K562 (cell line): ENCODE measurements at regions not wholly inside any gene's neighbourhood (a gene's known extent, or its start where the extent isn't known, plus 50 kb on each side); places are given as distances from the start of the nearest gene placed in this dataset.

Experiments
- ATAC-seq: fragments of 200-7000 bp; cut with Tn5 transposase; 3 replicates; pipeline ENCODE4 v1.9.1; 2020; ENCODE audit warnings: moderate library complexity
- BruUV-seq: library from RNA; stranded (reverse); fragments of 400-500 nt; replicated peaks from 2 replicates; lab custom pipeline; 2021; lab: Mats Ljungman, UMichigan
- CTCF ChIA-PET: fragments of 300-600 bp; formaldehyde crosslinking; extraction: SDS; loops from one replicate; lab custom pipeline; 2021; ENCODE audit warnings: low intra/inter-chr PET ratio; lab: Yijun Ruan, JAX
- POLR2A ChIA-PET: fragments of 300-600, 350-650 bp; sonication (Branson Sonifier 250); formaldehyde crosslinking; extraction: SDS; loops from one replicate; lab custom pipeline; 2021; ENCODE audit warnings: antibody characterized with exemption, inconsistent platforms; lab: Yijun Ruan, JAX
- DNase-seq, 4 experiments: peaks; one replicate each; pipeline versions ENCODE4 v3.0.0 to v3.0.0-alpha.2; 2011 to 2018; ENCODE audit warnings: low spot score in 3 of 4, mixed read lengths in 3 of 4; ENCODE audit errors: extremely low read depth in 1 of 4
- FAIRE-seq: peaks from 2 replicates; lab custom pipeline; 2011; peaks lifted over from hg19 to GRCh38; lab: Jason Lieb, UNC
- H2AFZ ChIP-seq: 2 replicates; pipeline ENCODE4 v1.6.0; 2011; ENCODE audit warnings: low read depth, low read length, control low read depth, inconsistent platforms
- H3K27ac ChIP-seq: fragments of 200-600 bp; 3 replicates; pipeline ENCODE4 v1.8.0; 2011; ENCODE audit warnings: low read depth, mild to moderate bottlenecking, control low read depth, inconsistent platforms, low read length, moderate library complexity, mixed read lengths; ENCODE audit errors: extremely low read depth
- H3K27me3 ChIP-seq, 2 experiments: fragments of 300-600 bp in 1 of 2; 2 replicates in 1 of 2; 3 replicates in 1 of 2; pipeline versions ENCODE4 v1.6.0 to v1.8.0; 2011; ENCODE audit warnings: inconsistent platforms in 2 of 2, low read length in 2 of 2, mild to moderate bottlenecking in 1 of 2, mixed read lengths in 1 of 2, moderate library complexity in 1 of 2; ENCODE audit not compliant: control insufficient read depth in 2 of 2, insufficient read depth in 2 of 2
- H3K36me3 ChIP-seq: fragments of 300-600 bp; 3 replicates; pipeline ENCODE4 v1.8.0; 2011; ENCODE audit warnings: mild to moderate bottlenecking, low read length, inconsistent platforms; ENCODE audit not compliant: control insufficient read depth, insufficient read depth
- H3K4me1 ChIP-seq, 2 experiments: fragments of 200-600 bp in 1 of 2; replicated peaks in 1 of 2; 2 replicates in 1 of 2; 3 replicates in 1 of 2; pipeline versions ENCODE4 v1.5.1 to v1.8.0; 2011; ENCODE audit warnings: inconsistent platforms in 2 of 2, low read length in 2 of 2, mild to moderate bottlenecking in 1 of 2, mixed read lengths in 1 of 2, moderate library complexity in 1 of 2; ENCODE audit not compliant: control insufficient read depth in 2 of 2, insufficient read depth in 2 of 2
- H3K4me2 ChIP-seq: 2 replicates; pipeline ENCODE4 v1.6.1; 2011; ENCODE audit warnings: low read length, control low read depth, inconsistent platforms, mixed read lengths; ENCODE audit not compliant: insufficient read depth
- H3K4me3 ChIP-seq: fragments of 200-600 bp; sonication (generic), shearing (Covaris generic); 2 replicates; pipeline ENCODE4 v1.5.1; 2016; ENCODE audit warnings: control low read depth, inconsistent platforms
- H3K79me2 ChIP-seq: fragments of 200-600 bp; 3 replicates; pipeline ENCODE4 v1.8.0; 2011; ENCODE audit warnings: low read length, inconsistent platforms; ENCODE audit not compliant: control insufficient read depth, insufficient read depth
- H3K9ac ChIP-seq, 2 experiments: 2 replicates each; pipeline versions ENCODE4 v1.6.0 to v1.6.1; 2011; ENCODE audit warnings: low read depth in 2 of 2, low read length in 2 of 2, control low read depth in 1 of 2, inconsistent platforms in 1 of 2, mild to moderate bottlenecking in 1 of 2, mixed read lengths in 1 of 2; ENCODE audit not compliant: insufficient read depth in 1 of 2
- H3K9me1 ChIP-seq: one replicate; pipeline ENCODE4 v1.6.0; 2011; ENCODE audit warnings: inconsistent platforms, mild to moderate bottlenecking, low read length, moderate library complexity; ENCODE audit not compliant: control insufficient read depth, insufficient read depth
- H3K9me3 ChIP-seq: replicated peaks from 2 replicates; pipeline ENCODE4 v1.5.1; 2011; ENCODE audit warnings: low read depth, low read length, inconsistent platforms; ENCODE audit not compliant: control insufficient read depth, insufficient read depth
- H4K20me1 ChIP-seq: replicated peaks from 2 replicates; pipeline ENCODE4 v1.6.1; 2011; ENCODE audit warnings: low read length, inconsistent platforms, mixed read lengths; ENCODE audit not compliant: control insufficient read depth, insufficient read depth
- CBX3 ChIP-seq, 2 experiments: IDR thresholded peaks; 1 replicate in 1 of 2; 2 replicates in 1 of 2; pipeline ENCODE4 v1.6.1; 2012; ENCODE audit warnings: inconsistent platforms in 2 of 2, low read length in 2 of 2, borderline replicate concordance in 1 of 2, control low read depth in 1 of 2
- DNMT1 ChIP-seq: fragments of 450-650 bp; IDR thresholded peaks from 2 replicates; pipeline ENCODE4 v1.6.1; 2016; ENCODE audit warnings: antibody characterized with exemption, mild to moderate bottlenecking
- EWSR1 ChIP-seq: fragments of 450-650 bp; IDR thresholded peaks from 2 replicates; pipeline ENCODE4 v1.6.1; 2018; ENCODE audit warnings: borderline replicate concordance, mild to moderate bottlenecking, low read depth, moderate library complexity; ENCODE audit not compliant: partially characterized antibody
- HEY1 ChIP-seq: fragments of 250-450 bp; sonication (Bioruptor Pico); IDR thresholded peaks from 2 replicates; pipeline ENCODE4 v1.5.0; 2020; ENCODE audit warnings: mild to moderate bottlenecking, moderate library complexity, borderline replicate concordance
- ILF3 ChIP-seq: fragments of 450-650 bp; IDR thresholded peaks from 2 replicates; pipeline ENCODE4 v1.6.1; 2018; ENCODE audit warnings: antibody characterized with exemption, mild to moderate bottlenecking, moderate library complexity, borderline replicate concordance
- KDM5B ChIP-seq: fragments of 200-600 bp; sonication (generic); IDR thresholded peaks from 2 replicates; pipeline ENCODE4 v1.6.1; 2012; ENCODE audit warnings: low read depth, mild to moderate bottlenecking, moderate library complexity, low read length, control low read depth, inconsistent platforms; ENCODE audit not compliant: insufficient replicate concordance
- NFRKB ChIP-seq: fragments of 450-650 bp; IDR thresholded peaks from 2 replicates; pipeline ENCODE4 v1.6.1; 2016; ENCODE audit warnings: low read depth
- POLR3G ChIP-seq: IDR thresholded peaks from 2 replicates; pipeline ENCODE4 v1.6.1; 2011; ENCODE audit not compliant: insufficient read length, insufficient replicate concordance; ENCODE audit errors: extremely low read depth
- RHOXF2B ChIP-seq: fragments of 250-450 bp; sonication (Bioruptor Pico); conservative IDR thresholded peaks from 2 replicates; pipeline ENCODE4 v1.5.1; 2021
- SMARCA5 ChIP-seq: fragments of 450-650 bp; IDR thresholded peaks from 2 replicates; pipeline ENCODE4 v1.6.1; 2016
- SP1 ChIP-seq: sonication (generic); formaldehyde crosslinking; IDR thresholded peaks from 2 replicates; pipeline ENCODE4 v1.8.1; 2022; ENCODE audit warnings: mild to moderate bottlenecking, missing genetic modification reagents
- XRCC5 ChIP-seq: fragments of 200-400 bp; formaldehyde crosslinking; IDR thresholded peaks from 2 replicates; pipeline ENCODE4 v1.6.1; 2017; ENCODE audit warnings: low read depth, mild to moderate bottlenecking, low read length
- YBX1 ChIP-seq: fragments of 450-650 bp; IDR thresholded peaks from 2 replicates; pipeline ENCODE4 v1.7.1; 2016; ENCODE audit warnings: mild to moderate bottlenecking
- ZNF224 ChIP-seq: sonication (generic); formaldehyde crosslinking; IDR thresholded peaks from 2 replicates; pipeline ENCODE4 v1.8.0; 2022; ENCODE audit warnings: mild to moderate bottlenecking, missing genetic modification reagents
- ZNF431 ChIP-seq: sonication (generic); formaldehyde crosslinking; IDR thresholded peaks from 2 replicates; pipeline ENCODE4 v1.8.0; 2022; ENCODE audit warnings: mild to moderate bottlenecking, missing genetic modification reagents
- in situ Hi-C: fragments of 300-500 bp; cut with MboI; formaldehyde crosslinking; loops from 4 replicates; pipeline ENCODE4 v1.15.0; 2018; ENCODE audit warnings: inconsistent platforms, mixed read lengths
- intact Hi-C: fragments of 100-400 bp; cut with micrococcal nuclease; formaldehyde crosslinking; loops from 2 replicates; pipeline ENCODE4 v1.14.2; 2022
- TF ChIP-seq, protein P1 (sequence below): fragments of 450-650 bp; IDR thresholded peaks from 2 replicates; pipeline ENCODE4 v1.6.1; 2016; ENCODE audit warnings: missing biosample characterization, missing genetic modification characterization
- TF ChIP-seq, protein P2 (sequence below): sonication (generic); formaldehyde crosslinking; IDR thresholded peaks from 2 replicates; pipeline ENCODE4 v1.8.0; 2022; ENCODE audit warnings: mild to moderate bottlenecking, missing genetic modification reagents
- TF ChIP-seq, protein P3 (sequence below): sonication (generic); formaldehyde crosslinking; IDR thresholded peaks from 2 replicates; pipeline ENCODE4 v1.9.0; 2022; ENCODE audit warnings: mild to moderate bottlenecking, missing genetic modification reagents
- TF ChIP-seq, protein P4 (sequence below): IDR thresholded peaks from 2 replicates; pipeline ENCODE4 v1.6.1; 2011; ENCODE audit warnings: borderline replicate concordance, low read depth, mild to moderate bottlenecking, moderate library complexity, low read length; ENCODE audit not compliant: insufficient read depth, poor library complexity, severe bottlenecking

DNA sequence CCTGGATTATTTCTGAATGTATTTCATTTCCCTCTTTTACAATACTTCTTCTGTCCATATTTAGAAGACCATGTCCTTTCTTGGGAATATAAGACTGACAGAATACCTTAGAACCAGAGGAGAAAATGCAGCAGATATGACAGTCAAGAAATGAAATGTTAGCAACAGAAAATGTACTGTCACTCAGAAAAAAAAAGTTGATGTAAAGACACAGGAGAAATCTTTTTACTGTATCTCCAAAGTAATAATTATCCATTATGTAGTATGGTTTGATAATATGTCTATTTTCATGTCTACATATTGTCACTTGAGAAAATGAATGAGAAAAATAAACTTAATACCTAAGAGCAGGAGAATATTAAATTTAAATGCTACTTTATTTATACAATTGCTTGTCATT is 652.1 kb downstream of the GABRG2 start:
- H3K9me3 ChIP-seq, result no peaks in the 10 kb centered on the region
- no TSS peak for BruUV-seq
- TF ChIP-seq, protein P1, sequence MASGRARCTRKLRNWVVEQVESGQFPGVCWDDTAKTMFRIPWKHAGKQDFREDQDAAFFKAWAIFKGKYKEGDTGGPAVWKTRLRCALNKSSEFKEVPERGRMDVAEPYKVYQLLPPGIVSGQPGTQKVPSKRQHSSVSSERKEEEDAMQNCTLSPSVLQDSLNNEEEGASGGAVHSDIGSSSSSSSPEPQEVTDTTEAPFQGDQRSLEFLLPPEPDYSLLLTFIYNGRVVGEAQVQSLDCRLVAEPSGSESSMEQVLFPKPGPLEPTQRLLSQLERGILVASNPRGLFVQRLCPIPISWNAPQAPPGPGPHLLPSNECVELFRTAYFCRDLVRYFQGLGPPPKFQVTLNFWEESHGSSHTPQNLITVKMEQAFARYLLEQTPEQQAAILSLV (tag), result no peak
- TF ChIP-seq DNMT1 (no peak), NFRKB (no peak), ZNF224 (no peak), YBX1 (no peak), POLR3G (no peak), ILF3 (no peak), SMARCA5 (no peak), KDM5B (no peak), XRCC5 (no peak), SP1 (CRISPR knock-in tag) (no peak), EWSR1 (no peak), RHOXF2B (CRISPR knock-in tag) (no peak), HEY1 (CRISPR knock-in tag) (no peak), ZNF431 (CRISPR knock-in tag) (no peak), CBX3 (IDR thresholded peaks at IDR 0.05; ENCODE audit: borderline replicate concordance in 1 of 2, low read length in 2 of 2) (no peak)
- TF ChIP-seq, protein P2, sequence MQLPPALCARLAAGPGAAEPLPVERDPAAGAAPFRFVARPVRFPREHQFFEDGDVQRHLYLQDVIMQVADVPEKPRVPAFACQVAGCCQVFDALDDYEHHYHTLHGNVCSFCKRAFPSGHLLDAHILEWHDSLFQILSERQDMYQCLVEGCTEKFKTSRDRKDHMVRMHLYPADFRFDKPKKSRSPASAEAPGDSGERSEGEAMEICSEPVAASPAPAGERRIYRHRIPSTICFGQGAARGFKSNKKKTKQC, result no peak
- TF ChIP-seq, protein P3, sequence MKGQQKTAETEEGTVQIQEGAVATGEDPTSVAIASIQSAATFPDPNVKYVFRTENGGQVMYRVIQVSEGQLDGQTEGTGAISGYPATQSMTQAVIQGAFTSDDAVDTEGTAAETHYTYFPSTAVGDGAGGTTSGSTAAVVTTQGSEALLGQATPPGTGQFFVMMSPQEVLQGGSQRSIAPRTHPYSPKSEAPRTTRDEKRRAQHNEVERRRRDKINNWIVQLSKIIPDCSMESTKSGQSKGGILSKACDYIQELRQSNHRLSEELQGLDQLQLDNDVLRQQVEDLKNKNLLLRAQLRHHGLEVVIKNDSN (CRISPR knock-in tag), result no peak
- TF ChIP-seq, protein P4, sequence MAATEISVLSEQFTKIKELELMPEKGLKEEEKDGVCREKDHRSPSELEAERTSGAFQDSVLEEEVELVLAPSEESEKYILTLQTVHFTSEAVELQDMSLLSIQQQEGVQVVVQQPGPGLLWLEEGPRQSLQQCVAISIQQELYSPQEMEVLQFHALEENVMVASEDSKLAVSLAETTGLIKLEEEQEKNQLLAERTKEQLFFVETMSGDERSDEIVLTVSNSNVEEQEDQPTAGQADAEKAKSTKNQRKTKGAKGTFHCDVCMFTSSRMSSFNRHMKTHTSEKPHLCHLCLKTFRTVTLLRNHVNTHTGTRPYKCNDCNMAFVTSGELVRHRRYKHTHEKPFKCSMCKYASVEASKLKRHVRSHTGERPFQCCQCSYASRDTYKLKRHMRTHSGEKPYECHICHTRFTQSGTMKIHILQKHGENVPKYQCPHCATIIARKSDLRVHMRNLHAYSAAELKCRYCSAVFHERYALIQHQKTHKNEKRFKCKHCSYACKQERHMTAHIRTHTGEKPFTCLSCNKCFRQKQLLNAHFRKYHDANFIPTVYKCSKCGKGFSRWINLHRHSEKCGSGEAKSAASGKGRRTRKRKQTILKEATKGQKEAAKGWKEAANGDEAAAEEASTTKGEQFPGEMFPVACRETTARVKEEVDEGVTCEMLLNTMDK, result no peak
- FAIRE-seq (no peak), ATAC-seq (no peak), DNase-seq (no peak)
- H3K27me3 ChIP-seq, result no peaks in the 10 kb centered on the region
- no peak overlapping the region for H3K4me3 ChIP-seq
- in situ Hi-C loops (no loop called here), intact Hi-C loops (no loop called here)
- POLR2A ChIA-PET, result no interaction called here
- no peaks in the 10 kb centered on the region for H4K20me1 ChIP-seq
- H3K4me1 ChIP-seq, result no peaks in the 10 kb centered on the region
- CTCF ChIA-PET, result no interaction called here
- no peak overlapping the region for H3K27ac ChIP-seq
- H3K9me1 ChIP-seq, result no peaks in the 10 kb centered on the region
- H3K36me3 ChIP-seq, result no peaks in the 10 kb centered on the region
- H3K79me2 ChIP-seq, result no peaks in the 10 kb centered on the region
- H3K4me2 ChIP-seq, result no peak overlapping the region
- H2AFZ ChIP-seq, result no peak overlapping the region
- H3K9ac ChIP-seq, result no peak overlapping the region
